ENCODE measurements at regions not wholly inside any gene's neighbourhood (a gene's known extent, or its start where the extent isn't known, plus 50 kb on each side); places are given as distances from the start of the nearest gene placed in this dataset.
A peak's percentile ranks its signal among the peaks of the same experiment; 100 is the strongest.

DNA sequence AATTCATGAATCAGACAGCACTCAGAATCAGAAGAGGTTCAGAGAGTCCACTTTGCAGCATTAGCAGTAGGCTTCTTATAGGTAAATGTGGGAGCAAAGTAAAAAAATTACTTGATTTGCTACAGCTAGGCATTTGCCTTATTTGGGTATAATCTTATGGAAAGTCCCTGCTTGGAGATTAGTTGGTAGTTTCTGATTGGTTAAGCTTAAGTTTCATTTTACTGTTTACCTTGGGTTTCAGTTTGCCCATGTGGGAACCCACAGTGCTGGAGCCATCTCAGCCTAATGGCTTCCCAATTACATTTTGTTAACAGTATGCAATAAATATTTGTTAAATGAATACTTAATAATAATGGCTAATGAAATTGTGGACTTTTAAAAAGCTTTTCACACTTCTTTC lies 311.0 kb upstream of the FLRT2 start:
- no peak for DNase-seq (ENCODE audit: low spot score)

DNA sequence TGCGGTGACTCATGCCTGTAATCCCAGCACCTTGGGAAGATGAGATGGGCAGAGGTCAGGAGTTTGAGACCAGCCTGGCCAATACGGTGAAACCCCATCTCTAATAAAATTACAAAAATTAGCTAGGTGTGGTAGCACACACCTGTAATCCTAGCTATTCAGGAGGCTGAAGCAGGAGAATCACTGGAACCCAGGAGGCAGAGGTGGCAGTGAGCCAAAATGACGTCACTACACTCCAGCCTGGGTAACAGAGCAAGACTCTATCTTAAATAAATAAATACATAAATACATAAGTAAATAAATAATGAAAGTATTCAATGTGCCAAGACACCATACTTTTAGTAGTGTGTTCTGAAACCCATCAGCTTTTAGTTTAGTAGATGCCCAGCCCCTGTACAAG lies 308.1 kb upstream of the FLRT2 start:
- DNase-seq (ENCODE audit: low spot score): no peak

DNA sequence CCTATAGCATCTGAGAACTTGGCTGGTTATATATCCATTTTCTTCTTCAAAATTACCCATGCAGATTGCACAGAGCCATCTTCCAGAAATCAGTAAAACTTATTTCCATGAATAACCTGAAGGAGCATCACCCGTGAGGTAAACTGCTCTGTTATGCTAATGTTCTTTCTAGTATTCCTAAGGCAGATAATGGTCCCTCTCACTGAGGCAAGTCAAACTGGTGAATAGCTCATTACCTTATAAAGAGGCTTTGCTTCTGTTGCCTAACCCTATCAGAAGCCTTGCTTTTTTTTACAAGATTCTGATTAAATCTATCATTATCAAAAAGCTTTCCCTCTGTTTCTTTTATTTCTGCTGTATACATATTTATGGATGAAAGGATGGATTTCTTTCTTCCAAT lies 307.6 kb upstream of the FLRT2 start:
- no peak for DNase-seq (ENCODE audit: low spot score)

DNA sequence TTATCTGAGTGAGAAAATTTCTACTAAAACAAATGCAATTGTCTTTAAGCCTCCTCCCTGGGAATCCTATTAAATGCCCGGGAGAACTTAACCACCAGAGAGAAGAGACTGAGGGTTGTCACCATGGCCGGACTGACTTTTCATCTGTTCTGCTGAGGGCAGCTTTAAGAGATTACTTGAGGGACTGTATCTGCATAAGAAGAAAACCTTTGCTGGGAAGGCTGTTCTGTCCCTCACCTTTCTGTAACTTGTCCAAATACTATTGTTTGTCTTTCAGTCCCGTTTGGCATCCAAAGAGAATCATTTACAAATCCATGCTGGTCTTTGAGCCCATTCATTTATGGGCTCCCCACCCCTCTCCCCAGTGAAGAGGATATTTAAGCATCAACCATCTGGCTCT lies 306.3 kb upstream of the FLRT2 start:
- no peak for DNase-seq (ENCODE audit: low spot score)

DNA sequence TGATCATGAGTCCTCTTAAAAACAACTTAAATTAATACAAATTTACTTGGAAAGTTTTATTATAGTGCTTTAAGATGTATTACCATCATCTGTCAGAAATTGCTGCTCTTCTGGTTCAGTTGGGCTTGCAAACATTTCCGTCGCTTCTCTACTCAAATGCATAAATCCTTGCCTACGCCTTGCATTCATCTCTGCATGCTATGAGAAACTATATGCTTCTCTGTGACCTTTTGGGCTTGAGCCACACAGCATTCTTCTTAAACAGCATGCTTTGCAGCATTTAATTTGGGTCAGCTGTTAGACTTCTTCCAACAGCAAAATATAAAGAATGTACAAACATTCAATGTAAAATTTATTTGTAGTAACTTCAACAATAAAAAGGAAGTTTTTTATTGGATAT lies 305.7 kb upstream of the FLRT2 start:
- no peak for DNase-seq (ENCODE audit: low spot score)

DNA sequence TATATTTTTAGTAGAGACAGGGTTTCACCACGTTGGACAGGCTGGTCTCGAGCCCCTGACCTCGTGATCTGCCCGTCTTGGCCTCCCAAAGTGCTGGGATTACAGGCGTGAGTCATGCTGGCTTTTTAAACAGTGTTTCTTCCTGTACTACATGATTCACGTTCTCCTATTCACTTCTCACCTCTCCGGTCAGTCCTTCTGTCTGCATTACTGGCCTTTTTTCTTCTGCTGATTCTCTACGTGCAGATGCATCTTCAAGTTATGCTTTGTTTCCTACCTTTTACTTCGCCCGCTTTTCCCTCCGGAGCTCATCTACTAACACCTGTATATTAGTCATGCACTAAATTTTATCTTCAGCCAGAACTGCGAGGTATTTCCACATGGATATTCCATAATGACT lies 296.2 kb upstream of the FLRT2 start:
- no peak for DNase-seq (ENCODE audit: low spot score)

DNA sequence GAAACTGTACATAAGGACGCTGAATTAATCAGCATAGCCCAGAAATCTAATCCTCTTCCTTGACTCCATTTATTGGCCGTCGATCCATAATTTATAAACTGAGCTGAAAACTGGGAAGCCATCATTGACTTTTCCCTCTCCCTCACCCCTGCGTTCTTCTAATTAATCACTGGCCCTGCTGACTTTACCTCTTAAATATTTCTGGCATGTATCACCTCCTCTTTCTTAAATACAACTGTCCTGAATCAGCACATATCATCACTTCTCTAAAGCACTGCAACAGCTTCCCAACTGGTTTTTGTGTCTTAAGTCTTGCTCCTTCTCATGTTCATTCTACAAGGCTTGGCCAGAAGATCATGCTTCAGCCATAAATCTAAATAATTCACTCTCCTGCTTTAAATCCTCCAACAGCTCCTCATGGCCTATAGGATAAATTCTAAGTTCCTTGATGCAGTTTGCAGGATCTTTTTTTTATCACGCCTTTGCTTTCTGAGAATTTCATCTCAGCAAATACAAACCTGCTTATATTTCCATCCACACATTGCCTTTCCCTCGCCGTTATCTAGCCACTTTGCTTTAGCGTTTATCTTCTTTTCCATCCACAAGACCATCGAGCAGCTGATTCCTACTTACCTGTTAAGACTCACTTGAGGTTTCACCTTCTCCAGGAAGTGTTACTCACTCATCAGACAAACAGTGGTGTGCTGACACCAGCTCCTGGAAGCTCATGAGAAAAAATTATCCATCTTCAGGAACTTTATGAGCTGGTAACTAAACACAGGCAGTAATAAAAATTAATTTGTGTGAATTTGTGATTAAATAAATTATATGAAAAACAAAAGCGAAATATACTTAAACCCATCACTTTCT lies 295.6 kb upstream of the FLRT2 start:
- DNase-seq (ENCODE audit: low spot score): no peak

DNA sequence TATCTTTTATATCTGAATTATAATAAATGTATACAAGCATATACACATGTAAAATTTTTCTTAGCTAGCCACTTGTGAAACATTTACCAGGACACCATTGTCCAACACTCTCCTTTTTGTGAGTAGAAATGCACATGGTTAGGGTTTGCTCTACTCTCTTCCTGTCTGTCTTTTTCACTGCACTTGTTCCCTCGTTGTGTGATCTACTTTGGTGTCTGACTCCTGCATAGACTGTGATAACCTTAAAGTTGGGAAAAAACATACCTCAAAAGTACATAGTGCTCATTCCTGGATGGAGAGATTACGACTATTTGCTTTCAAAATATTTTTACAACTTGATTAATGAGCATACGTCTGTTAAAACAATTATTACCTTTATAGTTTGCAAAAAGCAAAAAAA lies 294.1 kb upstream of the FLRT2 start:
- no peak for DNase-seq (ENCODE audit: low spot score)

DNA sequence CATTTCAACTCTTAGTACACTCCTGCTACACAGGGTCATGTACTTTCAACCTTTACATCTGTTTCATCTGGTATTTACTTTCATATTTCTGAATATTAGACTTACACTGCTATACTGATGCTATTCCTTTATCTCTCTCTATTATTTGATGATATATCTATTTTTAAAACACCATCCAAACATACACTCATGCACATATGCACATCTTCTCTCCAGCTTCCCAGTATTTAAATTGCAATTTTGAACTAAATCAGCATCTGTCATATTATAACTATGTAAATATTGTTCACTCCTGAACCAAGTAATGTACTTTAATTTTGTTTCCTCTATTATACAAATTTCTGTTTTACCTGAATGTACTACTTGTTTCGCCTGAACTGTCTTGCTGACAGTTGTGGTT lies 293.6 kb upstream of the FLRT2 start:
- DNase-seq (ENCODE audit: low spot score): no peak

DNA sequence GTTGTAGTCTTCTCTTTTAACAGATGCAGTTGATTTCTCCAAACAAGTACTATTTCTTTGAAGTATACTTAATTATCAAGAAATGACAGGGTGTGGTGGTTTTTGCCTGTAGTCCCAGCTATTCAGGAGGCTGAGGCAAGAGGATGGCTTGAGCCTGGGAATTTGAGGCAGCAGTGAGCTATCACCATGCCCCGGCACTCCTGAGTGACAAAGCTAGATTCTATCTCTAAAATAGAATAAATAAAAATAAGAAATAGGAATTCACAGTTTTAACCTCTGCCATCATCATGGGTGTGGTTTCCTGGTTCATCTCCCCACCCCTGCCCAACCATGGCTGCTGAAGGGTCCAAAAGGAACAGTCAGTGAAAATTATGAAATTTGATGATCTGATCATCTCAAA lies 290.2 kb upstream of the FLRT2 start:
- no peak for DNase-seq (ENCODE audit: low spot score)

DNA sequence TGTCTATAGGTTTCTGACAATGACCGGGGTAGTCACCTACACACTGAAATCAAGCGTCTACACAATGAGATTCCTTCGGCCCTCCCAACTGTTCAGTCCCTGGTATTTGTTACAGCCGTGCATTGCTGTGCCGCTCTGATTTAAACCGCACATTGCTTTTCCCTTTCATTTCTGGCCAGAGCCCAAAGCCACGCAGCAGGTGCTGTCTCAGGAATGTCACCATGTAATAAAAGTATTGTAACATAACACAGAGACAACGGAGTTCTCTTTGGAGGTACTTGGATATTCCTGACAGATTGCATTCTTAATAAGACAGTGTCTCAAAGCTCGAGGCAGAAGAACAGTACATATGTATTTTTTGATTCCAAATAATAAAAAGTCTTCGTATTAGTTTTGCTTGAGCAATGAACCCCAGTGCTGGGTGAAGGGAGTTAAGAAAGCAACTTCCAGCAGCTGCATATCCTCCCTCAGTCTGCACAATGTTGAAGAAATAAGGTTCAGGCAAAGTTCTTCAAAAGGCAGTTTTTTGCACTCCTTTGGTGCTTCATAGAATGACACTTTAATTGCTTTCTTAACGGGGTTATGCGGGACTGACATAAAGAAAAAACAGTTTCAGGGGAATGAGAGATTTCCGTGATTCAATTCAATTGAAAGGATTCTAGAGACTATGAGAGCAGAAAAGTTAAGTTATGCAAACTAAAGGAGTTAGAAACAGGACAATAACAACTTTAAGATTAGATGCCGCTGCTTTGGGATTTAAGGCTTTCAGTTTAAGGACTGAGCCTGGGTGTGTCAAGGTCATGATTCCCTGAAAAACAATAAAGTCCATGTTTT lies 288.7 kb upstream of the FLRT2 start:
- DNase-seq (ENCODE audit: low spot score): no peak

DNA sequence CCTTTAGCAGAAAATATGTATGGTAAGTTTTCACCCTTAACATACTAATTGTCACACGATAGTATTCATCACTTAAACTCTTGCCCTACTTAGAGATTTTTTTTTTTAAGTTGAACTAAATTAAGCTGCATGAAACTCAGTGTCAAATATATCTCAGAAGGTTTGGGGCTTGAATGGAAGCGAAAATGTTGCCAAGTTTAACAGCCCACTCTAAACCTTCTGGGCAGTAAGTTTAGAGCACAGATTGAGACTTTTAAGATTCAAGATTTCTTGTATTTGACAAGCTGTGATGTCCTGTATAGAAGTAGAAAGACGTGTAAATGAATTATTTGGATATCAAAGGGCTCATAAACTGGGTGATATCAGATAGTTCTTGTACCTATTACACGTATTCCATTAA lies 287.3 kb upstream of the FLRT2 start:
- DNase-seq (ENCODE audit: low spot score): no peak

DNA sequence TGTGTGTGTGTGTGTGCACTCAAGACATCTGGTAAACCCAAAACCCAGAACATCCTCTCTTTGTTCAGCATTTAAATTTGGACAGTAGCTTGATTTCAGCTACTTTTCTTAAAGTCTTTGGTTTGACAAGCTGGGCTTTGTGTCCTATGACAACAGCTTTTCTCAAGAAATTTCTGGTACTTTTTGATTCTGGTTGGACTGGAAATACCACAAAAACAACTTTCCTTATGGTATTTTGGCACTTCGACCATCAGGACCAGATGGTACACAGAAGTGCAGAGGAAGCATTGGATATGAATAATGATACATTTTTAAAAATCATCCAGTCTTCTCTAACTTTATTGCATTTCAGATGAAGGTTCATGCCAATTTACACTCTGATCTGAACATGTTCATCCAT lies 286.6 kb upstream of the FLRT2 start:
- peak; percentile 6 for DNase-seq (ENCODE audit: low spot score)

DNA sequence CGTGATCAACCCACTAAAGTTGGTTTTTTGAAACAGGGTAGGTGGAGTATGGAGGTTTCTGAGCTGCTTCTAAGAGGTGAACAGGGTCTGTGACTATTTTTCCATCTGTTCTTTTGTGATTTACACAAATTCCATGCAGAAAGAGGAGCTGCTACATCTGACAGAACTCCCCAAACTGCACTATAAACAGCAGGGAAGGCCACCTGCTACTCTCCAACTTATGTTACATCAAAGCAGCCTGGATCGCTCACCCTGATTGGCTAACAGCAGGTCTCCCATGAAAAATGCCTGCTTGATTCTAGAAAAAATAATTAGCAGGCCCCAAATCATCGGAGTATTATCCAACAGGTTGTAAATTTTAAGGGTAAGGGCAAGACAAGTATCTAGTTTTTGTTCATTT lies 282.9 kb upstream of the FLRT2 start:
- DNase-seq (ENCODE audit: low spot score): no peak

DNA sequence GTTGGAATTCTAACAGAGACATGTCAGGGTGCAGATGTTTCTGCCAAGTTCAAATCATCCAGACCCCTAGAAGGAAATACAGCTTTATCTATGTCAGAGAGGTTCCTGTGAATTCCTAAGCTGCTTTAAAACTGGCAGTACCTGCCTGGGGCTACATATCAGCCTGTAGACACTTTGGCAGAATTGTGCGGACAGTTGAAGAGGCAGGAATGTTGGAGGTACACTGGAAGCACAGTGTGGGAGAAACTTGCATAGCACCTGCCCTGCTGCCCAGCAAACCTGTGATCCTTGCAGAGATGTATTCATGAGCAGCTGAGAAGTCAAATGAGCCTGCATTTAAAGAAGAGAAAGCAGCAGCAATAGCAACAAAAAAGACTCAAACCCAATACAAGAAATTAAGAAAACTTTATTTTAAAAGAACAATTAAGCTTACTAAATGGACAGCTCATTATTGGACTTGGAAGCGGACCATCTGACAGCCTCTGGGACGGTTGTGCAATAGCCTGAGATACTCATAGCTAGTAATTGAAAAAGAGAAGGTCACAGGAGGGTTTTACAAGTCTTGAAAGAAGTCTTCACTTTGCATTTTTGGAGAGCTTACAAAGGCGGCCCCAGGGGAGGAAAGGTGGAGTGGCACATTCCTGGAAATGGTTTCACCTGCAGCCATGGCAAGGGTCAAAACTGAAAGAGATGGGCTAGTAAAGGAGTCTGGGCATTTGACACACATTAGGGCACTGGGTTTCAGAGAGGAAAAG lies 280.9 kb upstream of the FLRT2 start:
- no peak for DNase-seq (ENCODE audit: low spot score)

DNA sequence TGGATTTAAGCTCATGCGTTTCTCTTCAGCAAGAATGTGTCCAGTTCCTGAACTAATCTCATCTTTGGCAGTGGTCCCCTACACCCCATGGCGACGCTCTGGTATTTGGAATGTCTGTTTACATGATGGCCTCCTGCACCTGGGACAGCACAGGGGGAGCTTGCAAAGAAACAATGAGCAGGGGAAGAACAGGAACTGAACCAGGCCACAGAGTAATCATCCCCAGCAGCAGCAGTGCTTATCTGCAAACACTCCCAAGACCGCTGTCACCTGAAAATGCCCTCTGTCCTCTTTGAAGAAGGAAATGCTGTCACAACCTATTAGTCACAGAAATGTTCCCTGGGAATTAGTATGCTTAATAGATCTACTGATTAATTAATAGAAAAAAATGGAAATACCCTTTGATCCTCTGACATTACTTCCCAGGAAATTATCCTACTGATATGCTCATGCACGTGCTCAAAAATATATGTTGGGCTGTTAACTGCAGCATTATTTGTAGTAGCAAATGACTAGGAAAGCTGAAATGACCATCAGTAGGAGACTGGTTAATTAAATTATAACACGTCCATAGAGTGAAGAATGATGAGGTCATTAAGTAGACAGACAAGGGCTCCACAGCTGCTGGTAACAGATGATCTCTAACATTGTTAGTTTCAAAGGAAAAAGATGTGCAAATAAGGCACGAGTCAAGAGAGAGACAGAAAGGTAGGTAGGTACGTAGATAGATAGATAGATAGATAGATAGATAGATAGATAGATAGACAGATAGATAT lies 279.3 kb upstream of the FLRT2 start:
- DNase-seq (ENCODE audit: low spot score): no peak

DNA sequence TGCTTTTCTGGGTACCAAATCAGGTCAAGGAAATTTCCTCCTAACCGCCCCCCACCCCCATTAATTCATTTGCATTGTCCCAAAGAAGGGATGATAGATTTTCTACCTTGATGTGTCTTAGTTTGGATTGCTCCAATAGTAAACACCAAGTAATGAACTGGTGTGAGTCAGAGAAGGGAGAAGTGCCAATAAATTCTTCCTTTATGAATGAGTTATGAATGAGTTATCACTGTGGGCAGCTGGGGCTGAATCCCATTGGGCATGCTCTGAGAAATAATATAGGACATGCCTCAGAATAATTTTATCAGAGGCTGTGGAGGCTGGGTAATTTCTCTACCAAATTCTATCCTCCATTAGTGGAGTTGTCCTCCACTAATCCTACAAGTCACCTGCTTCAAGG lies 277.9 kb upstream of the FLRT2 start:
- DNase-seq (ENCODE audit: low spot score): no peak

DNA sequence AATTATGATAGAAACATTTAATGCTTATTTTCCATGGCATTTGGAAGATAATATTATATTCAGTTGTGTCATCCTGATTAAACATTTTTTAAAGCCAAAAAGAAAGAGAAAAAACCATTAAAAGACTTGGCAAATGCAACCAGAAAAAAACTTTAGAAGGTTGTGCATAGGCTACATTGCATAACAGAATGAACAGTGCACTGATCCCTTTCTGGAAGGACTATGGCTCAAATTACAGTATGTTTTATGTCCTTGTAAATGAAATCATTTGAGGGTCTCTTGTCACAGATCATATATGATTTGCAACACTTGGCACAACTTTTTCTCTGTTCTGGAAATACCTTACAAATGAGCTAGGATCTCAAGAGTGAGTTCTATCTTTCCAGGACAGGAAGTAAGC lies 275.2 kb upstream of the FLRT2 start:
- DNase-seq (ENCODE audit: low spot score): no peak

DNA sequence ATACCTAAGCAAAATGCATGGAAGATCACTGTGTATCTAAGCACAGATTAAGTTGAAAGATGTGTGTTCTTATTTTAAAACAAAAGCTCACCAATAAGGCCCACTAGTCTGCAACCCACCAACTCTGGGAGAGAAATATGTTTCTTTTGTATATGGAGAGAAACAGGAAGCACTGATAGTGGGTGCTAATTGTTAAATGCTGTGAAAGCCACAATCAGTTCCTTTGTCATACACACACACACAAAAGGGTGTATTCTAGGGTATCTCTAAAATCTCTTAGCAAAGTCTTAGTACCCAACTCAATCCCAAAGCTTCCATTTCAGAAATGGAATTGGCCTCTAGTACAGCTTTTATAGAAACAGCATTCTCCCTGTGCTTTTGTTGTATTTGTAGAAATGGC lies 272.7 kb upstream of the FLRT2 start:
- DNase-seq (ENCODE audit: low spot score): no peak

DNA sequence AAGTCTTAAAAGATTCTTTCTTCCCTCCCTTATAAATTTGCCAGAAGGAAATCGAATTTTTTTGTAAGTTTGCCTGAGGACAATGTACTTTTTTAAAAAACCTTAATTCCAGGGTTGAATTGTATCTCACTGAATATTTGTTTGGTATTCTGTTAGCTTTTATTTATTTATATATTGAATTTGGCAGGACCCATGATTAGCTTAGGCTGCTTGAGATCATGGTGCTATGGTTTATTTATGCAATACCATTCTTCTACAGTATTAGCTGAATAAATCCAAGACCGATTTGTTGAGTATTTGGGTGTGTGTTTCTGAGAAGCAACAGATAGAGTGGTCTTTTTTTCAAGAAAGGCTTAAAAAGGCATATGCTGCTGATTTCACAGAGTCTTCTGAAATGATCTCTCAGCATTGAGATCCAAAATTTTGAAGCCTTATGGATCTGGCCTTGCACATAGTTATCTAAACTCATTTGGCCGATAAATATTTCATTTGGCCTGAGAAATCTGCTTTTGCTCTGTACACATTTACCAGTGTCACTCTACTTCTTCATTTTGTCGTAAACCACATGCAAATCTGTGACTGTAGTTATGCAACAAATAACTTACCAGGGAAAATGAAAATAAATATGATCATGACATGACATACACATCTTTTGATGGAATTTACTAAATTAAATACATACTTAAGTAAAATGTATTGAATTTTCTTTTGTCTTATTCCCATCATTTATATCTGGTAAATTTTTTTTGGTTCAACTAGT lies 265.8 kb upstream of the FLRT2 start:
- DNase-seq (ENCODE audit: low spot score): no peak

DNA sequence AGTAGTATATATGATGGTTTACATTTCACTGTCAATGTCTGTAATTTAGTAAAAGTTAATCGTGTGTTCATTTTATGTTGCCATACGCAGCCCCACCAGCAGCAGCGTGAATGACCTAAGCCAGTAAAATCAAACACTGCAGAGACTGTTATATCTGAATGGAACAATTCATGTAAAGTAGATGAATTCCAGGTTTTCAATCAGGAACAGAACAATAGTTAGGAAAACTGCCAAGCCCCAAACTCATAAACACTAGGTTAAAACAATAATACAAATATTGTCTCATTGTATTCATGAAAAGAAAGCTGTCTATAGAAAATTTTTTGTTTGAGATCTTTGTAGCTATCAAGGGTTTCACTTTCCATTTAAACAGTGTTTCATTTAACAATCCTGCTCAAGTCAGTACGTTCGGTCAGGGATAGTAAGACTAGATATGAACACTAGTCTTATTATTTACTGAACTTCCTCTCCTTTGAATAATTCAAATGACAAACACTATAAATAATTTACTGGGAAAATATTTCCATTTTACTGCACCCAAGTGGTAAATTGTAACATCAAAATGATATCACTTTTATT lies 256.8 kb upstream of the FLRT2 start:
- peak; percentile 85 for DNase-seq (ENCODE audit: low spot score)
